NCI-H460 (cell line): ENCODE measurements at regions not wholly inside any gene's neighbourhood (a gene's known extent, or its start where the extent isn't known, plus 50 kb on each side); places are given as distances from the start of the nearest gene placed in this dataset.

ENCODE experiments used
- DNase-seq: peaks from one replicate; pipeline ENCODE4 v3.0.0-alpha.2; 2016; ENCODE audit warnings: low read depth; ENCODE audit errors: extremely low read depth

- no peak for DNase-seq
Observed at GRCh38 chr11:95451261-95451660, 220.3 kb upstream of the SESN3 start.

- no peak for DNase-seq
Observed at GRCh38 chr11:95450547-95451123, 219.6 kb upstream of the SESN3 start.

- no peak for DNase-seq
Observed at GRCh38 chr11:95445746-95446333, 214.8 kb upstream of the SESN3 start.

GRCh38 chr11:95444309-95445241, 213.6 kb upstream of the SESN3 start:
- no peak for DNase-seq

- DNase-seq = no peak
Observed at GRCh38 chr11:95443386-95443785, 212.4 kb upstream of the SESN3 start.

GRCh38 chr11:95442531-95443050, 211.6 kb upstream of the SESN3 start:
- DNase-seq = no peak

- no peak for DNase-seq
Observed at GRCh38 chr11:95435628-95436353, 204.8 kb upstream of the SESN3 start.

- no peak for DNase-seq
Observed at GRCh38 chr11:95435192-95435591, 204.2 kb upstream of the SESN3 start.

- DNase-seq = no peak
Observed at GRCh38 chr11:95434489-95435057, 203.6 kb upstream of the SESN3 start.

- no peak for DNase-seq
Observed at GRCh38 chr11:95434009-95434408, 203.0 kb upstream of the SESN3 start.

- no peak for DNase-seq
Observed at GRCh38 chr11:95432714-95433503, 201.9 kb upstream of the SESN3 start.

- DNase-seq = no peak
Observed at GRCh38 chr11:95429376-95429907, 198.4 kb upstream of the SESN3 start.

- DNase-seq = no peak
Observed at GRCh38 chr11:95426823-95427462, 195.9 kb upstream of the SESN3 start.

GRCh38 chr11:95419915-95420314, 188.9 kb upstream of the SESN3 start:
- DNase-seq = no peak

- DNase-seq = no peak
Observed at GRCh38 chr11:95418916-95419315, 187.9 kb upstream of the SESN3 start.

- no peak for DNase-seq
Observed at GRCh38 chr11:95417832-95418231, 186.8 kb upstream of the SESN3 start.

- DNase-seq = no peak
Observed at GRCh38 chr11:95415837-95416304, 184.9 kb upstream of the SESN3 start.

GRCh38 chr11:95414217-95414616, 183.2 kb upstream of the SESN3 start:
- no peak for DNase-seq

- no peak for DNase-seq
Observed at GRCh38 chr11:95413761-95414160, 182.8 kb upstream of the SESN3 start.
